KMS-11 (cell line): ENCODE measurements at regions not wholly inside any gene's neighbourhood (a gene's known extent, or its start where the extent isn't known, plus 50 kb on each side); places are given as distances from the start of the nearest gene placed in this dataset.

Source experiments
- H2AFZ ChIP-seq: fragments of 200-600 bp; sonication (generic); 2 replicates; pipeline ENCODE4 v1.6.1; 2016; ENCODE audit warnings: antibody characterized with exemption, mixed run types, low read depth
- H3K27ac ChIP-seq: fragments of 200-600 bp; sonication (generic); 2 replicates; pipeline ENCODE4 v1.6.1; 2016; ENCODE audit warnings: mild to moderate bottlenecking, mixed run types
- H3K27me3 ChIP-seq: fragments of 200-600 bp; sonication (generic); 2 replicates; pipeline ENCODE4 v1.6.1; 2017; ENCODE audit warnings: mild to moderate bottlenecking, low read depth, mixed run types, moderate library complexity; ENCODE audit not compliant: insufficient read depth
- H3K36me3 ChIP-seq: fragments of 200-600 bp; sonication (generic); 2 replicates; pipeline ENCODE4 v1.6.1; 2017; ENCODE audit warnings: mild to moderate bottlenecking, mixed run types; ENCODE audit not compliant: insufficient read depth
- H3K4me1 ChIP-seq: fragments of 200-600 bp; sonication (generic); 2 replicates; pipeline ENCODE4 v1.6.1; 2016; ENCODE audit warnings: mild to moderate bottlenecking, low read depth, mixed run types; ENCODE audit not compliant: poor library complexity, severe bottlenecking
- H3K4me2 ChIP-seq: fragments of 200-600 bp; sonication (generic); 2 replicates; pipeline ENCODE4 v1.7.0; 2016; ENCODE audit warnings: mild to moderate bottlenecking, mixed run types
- H3K4me3 ChIP-seq: fragments of 200-600 bp; sonication (generic); IDR thresholded peaks from 2 replicates; pipeline ENCODE4 v1.6.1; 2017; ENCODE audit warnings: low read depth, low read length, mixed read lengths; ENCODE audit not compliant: insufficient read depth
- H3K79me2 ChIP-seq: fragments of 200-600 bp; sonication (generic); 2 replicates; pipeline ENCODE4 v1.6.1; 2016; ENCODE audit warnings: low read depth, mixed run types; ENCODE audit not compliant: insufficient read depth
- H3K9ac ChIP-seq: fragments of 200-600 bp; sonication (generic); 2 replicates; pipeline ENCODE4 v1.6.1; 2016; ENCODE audit warnings: mild to moderate bottlenecking, mixed run types
- H4K20me1 ChIP-seq: fragments of 200-600 bp; sonication (generic); 2 replicates; pipeline ENCODE4 v1.6.1; 2016; ENCODE audit warnings: mild to moderate bottlenecking, mixed run types; ENCODE audit not compliant: insufficient read depth
- TF ChIP-seq, protein P1 (sequence below): fragments of 200-600 bp; sonication (generic); conservative IDR thresholded peaks from 2 replicates; pipeline ENCODE4 v1.6.1; 2017; ENCODE audit warnings: low read depth, mild to moderate bottlenecking, antibody characterized with exemption, low read length, moderate library complexity, mixed read lengths

- H3K4me3 ChIP-seq: no peak overlapping the region
- no peaks in the 10 kb centered on the region for H3K4me1 ChIP-seq
- no peak overlapping the region for H2AFZ ChIP-seq
- no peaks in the 10 kb centered on the region for H3K79me2 ChIP-seq
- no peak overlapping the region for H3K9ac ChIP-seq
- no peak overlapping the region for H3K27ac ChIP-seq
- TF ChIP-seq, protein P1, sequence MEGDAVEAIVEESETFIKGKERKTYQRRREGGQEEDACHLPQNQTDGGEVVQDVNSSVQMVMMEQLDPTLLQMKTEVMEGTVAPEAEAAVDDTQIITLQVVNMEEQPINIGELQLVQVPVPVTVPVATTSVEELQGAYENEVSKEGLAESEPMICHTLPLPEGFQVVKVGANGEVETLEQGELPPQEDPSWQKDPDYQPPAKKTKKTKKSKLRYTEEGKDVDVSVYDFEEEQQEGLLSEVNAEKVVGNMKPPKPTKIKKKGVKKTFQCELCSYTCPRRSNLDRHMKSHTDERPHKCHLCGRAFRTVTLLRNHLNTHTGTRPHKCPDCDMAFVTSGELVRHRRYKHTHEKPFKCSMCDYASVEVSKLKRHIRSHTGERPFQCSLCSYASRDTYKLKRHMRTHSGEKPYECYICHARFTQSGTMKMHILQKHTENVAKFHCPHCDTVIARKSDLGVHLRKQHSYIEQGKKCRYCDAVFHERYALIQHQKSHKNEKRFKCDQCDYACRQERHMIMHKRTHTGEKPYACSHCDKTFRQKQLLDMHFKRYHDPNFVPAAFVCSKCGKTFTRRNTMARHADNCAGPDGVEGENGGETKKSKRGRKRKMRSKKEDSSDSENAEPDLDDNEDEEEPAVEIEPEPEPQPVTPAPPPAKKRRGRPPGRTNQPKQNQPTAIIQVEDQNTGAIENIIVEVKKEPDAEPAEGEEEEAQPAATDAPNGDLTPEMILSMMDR: no peak
- H4K20me1 ChIP-seq: no peaks in the 10 kb centered on the region
- H3K4me2 ChIP-seq: no peak overlapping the region
- no peaks in the 10 kb centered on the region for H3K36me3 ChIP-seq
- no peaks in the 10 kb centered on the region for H3K27me3 ChIP-seq
Observed at GRCh38 chr14:99030454-99030853, 241.5 kb downstream of the BCL11B start.

- Histone ChIP-seq H3K79me2 (no peaks in the 10 kb centered on the region), H3K27ac (no peak overlapping the region), H3K4me2 (no peak overlapping the region)
Observed at GRCh38 chr14:99032759-99033158, 239.2 kb downstream of the BCL11B start.

GRCh38 chr14:99033951-99034350 lies 238.0 kb downstream of the BCL11B start:
- no peaks in the 10 kb centered on the region for H3K36me3 ChIP-seq
- no peak overlapping the region for H3K4me2 ChIP-seq
- no peak overlapping the region for H3K9ac ChIP-seq
- TF ChIP-seq, protein P1: no peak
- H3K27me3 ChIP-seq: no peaks in the 10 kb centered on the region
- H3K79me2 ChIP-seq: no peaks in the 10 kb centered on the region
- H3K4me1 ChIP-seq: no peaks in the 10 kb centered on the region
- no peak overlapping the region for H3K27ac ChIP-seq
- no peaks in the 10 kb centered on the region for H4K20me1 ChIP-seq
- no peak overlapping the region for H2AFZ ChIP-seq
- H3K4me3 ChIP-seq: no peak overlapping the region

More at GRCh38 chr14:99032759-99033158, 239.2 kb downstream of the BCL11B start:
- Histone ChIP-seq H3K9ac (no peak overlapping the region), H3K27me3 (no peaks in the 10 kb centered on the region), H2AFZ (no peak overlapping the region), H3K4me1 (no peaks in the 10 kb centered on the region), H3K36me3 (no peaks in the 10 kb centered on the region), H4K20me1 (no peaks in the 10 kb centered on the region), H3K4me3 (no peak overlapping the region)
- TF ChIP-seq, protein P1: no peak

GRCh38 chr14:99034711-99035171 lies 237.3 kb downstream of the BCL11B start:
- no peaks in the 10 kb centered on the region for H3K36me3 ChIP-seq
- no peaks in the 10 kb centered on the region for H4K20me1 ChIP-seq
- no peak overlapping the region for H2AFZ ChIP-seq
- TF ChIP-seq, protein P1: no peak
- H3K79me2 ChIP-seq: no peaks in the 10 kb centered on the region
- H3K4me1 ChIP-seq: no peaks in the 10 kb centered on the region
- no peaks in the 10 kb centered on the region for H3K27me3 ChIP-seq
- no peak overlapping the region for H3K4me3 ChIP-seq
- no peak overlapping the region for H3K9ac ChIP-seq
- H3K27ac ChIP-seq: no peak overlapping the region
- no peak overlapping the region for H3K4me2 ChIP-seq
